Ishikawa (cell line): ENCODE measurements at regions not wholly inside any gene's neighbourhood (a gene's known extent, or its start where the extent isn't known, plus 50 kb on each side); places are given as distances from the start of the nearest gene placed in this dataset.

Experiments
- CEBPB ChIP-seq: IDR thresholded peaks from 2 replicates; pipeline ENCODE4 v1.6.1; 2012
- EP300 ChIP-seq: IDR thresholded peaks from 2 replicates; pipeline ENCODE4 v1.6.1; 2012; ENCODE audit warnings: borderline replicate concordance
- FOXM1 ChIP-seq: IDR thresholded peaks from 2 replicates; pipeline ENCODE4 v1.6.1; 2012; ENCODE audit warnings: low read depth, borderline replicate concordance
- TF ChIP-seq, protein P1 (sequence below): IDR thresholded peaks from 2 replicates; pipeline ENCODE4 v1.6.1; 2012; ENCODE audit warnings: low read depth, mild to moderate bottlenecking

DNA sequence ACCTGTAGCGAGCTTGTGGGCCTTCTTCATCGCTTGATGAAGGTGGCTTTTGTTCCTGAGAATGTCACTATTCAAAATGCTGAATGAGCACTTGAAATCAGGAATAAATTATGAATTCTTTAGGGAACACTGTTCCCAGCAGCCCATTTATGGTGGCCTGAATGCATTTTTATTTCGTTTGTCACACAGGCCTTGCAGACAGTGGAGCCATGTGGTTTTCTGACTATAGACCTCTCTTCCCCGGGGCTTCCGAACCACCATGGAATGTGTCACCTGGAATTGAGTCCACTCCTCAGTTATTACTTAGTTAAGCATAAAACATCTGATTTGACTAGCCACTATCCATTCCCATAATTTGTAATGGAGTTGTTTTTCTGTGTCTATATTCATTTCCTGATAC lies 396.9 kb downstream of the IRS2 start:
- TF ChIP-seq EP300: no peak
- no peak for TF ChIP-seq CEBPB
- no peak for TF ChIP-seq FOXM1
- TF ChIP-seq, protein P1, sequence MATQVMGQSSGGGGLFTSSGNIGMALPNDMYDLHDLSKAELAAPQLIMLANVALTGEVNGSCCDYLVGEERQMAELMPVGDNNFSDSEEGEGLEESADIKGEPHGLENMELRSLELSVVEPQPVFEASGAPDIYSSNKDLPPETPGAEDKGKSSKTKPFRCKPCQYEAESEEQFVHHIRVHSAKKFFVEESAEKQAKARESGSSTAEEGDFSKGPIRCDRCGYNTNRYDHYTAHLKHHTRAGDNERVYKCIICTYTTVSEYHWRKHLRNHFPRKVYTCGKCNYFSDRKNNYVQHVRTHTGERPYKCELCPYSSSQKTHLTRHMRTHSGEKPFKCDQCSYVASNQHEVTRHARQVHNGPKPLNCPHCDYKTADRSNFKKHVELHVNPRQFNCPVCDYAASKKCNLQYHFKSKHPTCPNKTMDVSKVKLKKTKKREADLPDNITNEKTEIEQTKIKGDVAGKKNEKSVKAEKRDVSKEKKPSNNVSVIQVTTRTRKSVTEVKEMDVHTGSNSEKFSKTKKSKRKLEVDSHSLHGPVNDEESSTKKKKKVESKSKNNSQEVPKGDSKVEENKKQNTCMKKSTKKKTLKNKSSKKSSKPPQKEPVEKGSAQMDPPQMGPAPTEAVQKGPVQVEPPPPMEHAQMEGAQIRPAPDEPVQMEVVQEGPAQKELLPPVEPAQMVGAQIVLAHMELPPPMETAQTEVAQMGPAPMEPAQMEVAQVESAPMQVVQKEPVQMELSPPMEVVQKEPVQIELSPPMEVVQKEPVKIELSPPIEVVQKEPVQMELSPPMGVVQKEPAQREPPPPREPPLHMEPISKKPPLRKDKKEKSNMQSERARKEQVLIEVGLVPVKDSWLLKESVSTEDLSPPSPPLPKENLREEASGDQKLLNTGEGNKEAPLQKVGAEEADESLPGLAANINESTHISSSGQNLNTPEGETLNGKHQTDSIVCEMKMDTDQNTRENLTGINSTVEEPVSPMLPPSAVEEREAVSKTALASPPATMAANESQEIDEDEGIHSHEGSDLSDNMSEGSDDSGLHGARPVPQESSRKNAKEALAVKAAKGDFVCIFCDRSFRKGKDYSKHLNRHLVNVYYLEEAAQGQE: no peak
